ENCODE measurements at regions not wholly inside any gene's neighbourhood (a gene's known extent, or its start where the extent isn't known, plus 50 kb on each side); places are given as distances from the start of the nearest gene placed in this dataset.
"Not testable (repeated sequence)": the region's sequence is repeated elsewhere in the genome, so short reads cannot be mapped to it uniquely, and the experiment has no call there.

DNA sequence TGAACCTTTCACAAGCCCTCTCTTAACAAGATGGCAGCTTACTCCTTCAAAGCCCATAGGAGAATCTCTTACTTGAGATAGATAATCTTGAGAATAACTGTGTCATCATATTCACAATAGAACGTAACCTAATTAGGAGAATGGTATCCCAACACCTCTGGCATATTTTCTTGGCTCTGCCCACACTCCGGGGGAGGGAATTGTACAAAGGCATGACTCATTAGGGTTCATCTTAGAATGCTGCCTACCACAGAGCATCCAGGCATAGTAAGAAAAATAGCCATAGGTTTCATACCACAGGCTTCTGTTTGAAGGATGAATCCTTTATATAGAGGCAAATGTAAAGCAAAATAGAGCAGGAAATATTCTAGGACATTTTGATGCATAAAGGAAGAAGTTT lies 1100.6 kb upstream of the CITED2 start:
- no peak for DNase-seq (ENCODE audit: low read depth, low spot score)

DNA sequence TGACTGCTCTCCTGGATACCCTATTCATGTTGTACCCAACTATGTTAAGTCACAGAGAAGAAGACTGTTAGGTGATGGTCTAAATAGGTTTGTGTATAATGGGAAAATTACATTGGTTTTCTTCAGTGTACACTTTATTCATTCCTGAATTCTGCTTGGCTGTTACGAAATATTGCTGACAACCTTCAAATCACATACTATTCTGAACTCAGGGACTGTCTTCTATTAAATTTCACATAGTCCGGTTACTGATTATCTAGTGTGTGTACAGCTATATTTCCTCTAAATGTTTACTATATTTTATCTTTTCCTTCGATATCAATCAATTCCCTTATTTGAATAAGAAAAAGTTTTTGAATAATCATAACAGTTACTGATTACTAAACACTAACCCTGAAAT lies 1090.3 kb upstream of the CITED2 start:
- no peak for DNase-seq (ENCODE audit: low read depth, low spot score)

DNA sequence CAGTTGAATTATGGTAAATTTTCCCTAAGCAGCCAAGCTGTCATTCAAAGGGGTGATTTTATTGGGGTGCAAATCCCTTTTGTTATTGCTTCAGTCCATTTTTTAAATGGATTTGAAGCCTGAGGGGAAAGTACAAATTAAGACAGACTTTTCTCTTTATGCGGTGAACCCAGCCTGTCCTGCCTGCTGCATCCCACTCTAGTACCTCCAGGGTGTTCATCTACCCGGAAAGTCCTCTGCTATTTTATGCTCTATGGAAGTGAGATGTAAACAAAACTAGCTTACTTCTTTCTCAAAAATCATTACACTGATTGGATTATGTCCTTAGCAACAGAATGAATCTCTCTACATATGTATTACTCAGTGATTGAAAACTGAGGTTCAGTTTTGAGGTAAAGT lies 1088.9 kb upstream of the CITED2 start:
- no peak for DNase-seq (ENCODE audit: low read depth, low spot score)

DNA sequence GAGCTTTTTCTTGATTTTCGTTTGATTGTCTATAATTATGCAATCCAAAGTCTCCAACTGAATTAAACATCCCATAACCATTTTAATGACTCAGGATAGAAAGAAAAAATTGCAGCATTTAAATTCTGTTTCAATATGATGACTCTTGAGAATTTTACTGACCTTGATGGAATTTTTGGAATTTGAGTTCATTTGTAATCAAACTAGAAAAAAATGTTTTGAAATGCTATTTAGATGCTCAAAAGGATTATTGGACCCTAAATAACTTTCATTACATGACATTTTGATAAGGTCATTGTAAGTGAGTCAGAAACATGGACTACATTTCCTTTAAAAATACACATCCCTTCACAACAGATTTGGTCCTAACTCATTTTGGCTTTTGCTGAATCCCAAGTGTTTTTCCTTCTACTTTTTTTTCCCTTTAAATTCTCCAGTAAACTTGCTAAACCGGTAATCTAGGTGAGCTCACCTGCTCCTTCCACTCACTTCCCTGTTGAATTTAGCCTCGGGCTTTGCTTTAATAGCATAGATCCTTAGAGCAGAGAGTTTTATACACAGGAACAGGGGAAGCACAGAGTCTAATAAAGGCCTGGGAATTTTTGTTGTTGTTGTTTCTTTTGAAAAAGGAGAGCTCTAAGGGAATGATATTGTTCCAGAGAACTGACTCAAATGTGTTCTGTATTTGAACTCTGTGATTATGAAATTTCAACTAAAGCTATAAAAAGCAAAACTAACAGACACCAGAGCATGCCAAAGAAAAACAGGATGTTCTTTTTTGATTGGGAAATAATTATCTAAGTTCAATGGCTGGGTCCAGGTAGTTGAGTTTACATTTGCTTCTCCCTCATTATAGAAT lies 1088.2 kb upstream of the CITED2 start:
- DNase-seq (ENCODE audit: low read depth, low spot score): peak; percentile 29

DNA sequence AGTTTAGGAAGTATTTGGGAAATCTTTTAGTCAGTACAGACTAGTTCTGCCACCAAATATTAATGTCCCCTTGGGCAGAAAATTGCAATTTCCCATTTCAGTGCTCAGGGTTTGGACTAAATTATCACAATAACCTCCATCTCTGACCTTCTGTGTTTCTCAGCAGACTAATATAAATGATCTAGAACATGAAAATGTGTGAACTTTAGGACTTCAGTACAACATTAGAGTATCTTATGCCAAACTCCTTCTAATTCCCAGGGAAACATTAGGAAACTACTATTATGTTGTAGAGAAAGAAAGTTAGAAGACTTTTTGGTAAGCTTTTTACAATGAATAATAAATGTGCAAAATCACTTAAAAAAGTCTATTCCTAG lies 1087.6 kb upstream of the CITED2 start:
- no peak for DNase-seq (ENCODE audit: low read depth, low spot score)

DNA sequence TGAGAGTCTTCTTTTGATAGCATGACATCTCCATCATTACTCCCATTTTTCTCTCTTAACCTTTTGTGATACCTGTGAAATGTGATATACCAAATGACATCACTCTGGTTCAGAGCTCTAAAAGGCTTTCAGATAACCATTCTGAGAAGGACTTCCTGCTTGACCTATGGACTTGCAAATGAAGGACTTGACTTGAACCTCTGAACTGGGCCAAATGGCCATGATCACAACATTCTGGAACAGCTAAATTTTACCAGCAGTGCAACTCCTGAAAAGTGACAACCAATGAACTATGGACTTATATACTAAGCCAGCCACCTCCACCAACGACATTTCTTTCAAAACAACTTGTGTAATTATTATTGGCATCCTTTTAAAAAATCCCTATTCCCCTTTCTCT lies 1085.8 kb upstream of the CITED2 start:
- DNase-seq (ENCODE audit: low read depth, low spot score): no peak

DNA sequence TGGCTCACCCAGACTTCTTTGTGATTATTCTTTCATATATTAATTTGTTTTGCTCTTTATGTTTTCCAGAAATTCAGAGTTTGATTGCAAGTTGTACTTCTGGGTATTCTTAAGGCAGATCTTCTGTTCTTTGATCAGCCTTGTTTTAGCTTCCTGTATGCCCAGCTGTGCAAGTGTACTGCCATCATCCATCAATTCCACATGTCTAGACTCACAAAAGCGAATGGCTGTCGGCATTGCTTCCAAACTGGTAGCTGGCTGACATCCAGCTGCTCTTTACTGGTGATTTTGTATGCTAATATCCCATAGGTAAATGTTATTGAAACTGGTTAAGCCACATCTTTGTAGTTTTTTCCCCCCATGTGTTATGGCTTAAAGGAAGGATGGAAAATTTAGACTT lies 1084.8 kb upstream of the CITED2 start:
- DNase-seq (ENCODE audit: low read depth, low spot score): no peak

DNA sequence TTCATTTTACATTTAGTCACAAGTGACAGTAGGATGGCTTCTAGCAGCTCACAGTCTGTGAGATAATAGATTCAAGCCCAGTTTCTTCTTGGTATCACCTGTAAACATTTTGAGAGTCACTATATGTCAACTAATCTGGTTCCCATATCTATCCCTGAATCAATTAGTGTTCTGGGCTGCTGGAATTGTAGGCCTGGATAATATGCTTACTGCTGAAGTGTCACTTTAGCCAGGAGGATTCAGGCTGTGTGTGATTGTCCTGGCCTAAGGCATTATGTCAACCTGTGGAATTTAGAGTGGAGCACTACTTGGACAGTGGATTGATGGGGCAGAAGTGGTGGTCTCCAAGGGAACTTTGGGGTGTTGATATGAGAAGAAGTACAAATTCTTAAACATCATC lies 1071.8 kb upstream of the CITED2 start:
- DNase-seq (ENCODE audit: low read depth, low spot score): no peak

DNA sequence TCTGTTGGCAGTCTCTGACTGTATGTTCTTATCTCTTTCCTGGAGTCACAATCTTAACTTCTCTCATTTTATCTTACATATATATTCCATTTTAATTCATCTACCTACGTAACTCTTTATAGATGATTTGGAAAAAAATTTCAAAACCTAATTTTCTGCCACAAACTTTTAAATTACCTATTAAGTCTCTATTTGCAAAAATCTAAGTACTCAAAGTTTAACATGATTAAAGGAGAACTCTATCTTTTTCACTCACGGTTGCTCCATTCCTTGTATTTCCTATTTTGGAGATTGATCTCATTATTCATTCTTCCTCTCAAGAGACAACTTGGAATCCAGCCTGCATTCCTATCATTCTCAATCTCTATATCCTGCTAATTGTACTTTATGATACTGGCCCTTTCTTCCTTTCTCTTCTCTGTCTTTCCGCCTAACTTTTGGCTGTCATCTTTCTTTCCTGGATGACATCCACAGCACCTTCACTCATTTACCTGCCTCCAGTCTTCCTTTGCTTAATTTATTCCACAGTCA lies 1071.1 kb upstream of the CITED2 start:
- no peak for DNase-seq (ENCODE audit: low read depth, low spot score)

DNA sequence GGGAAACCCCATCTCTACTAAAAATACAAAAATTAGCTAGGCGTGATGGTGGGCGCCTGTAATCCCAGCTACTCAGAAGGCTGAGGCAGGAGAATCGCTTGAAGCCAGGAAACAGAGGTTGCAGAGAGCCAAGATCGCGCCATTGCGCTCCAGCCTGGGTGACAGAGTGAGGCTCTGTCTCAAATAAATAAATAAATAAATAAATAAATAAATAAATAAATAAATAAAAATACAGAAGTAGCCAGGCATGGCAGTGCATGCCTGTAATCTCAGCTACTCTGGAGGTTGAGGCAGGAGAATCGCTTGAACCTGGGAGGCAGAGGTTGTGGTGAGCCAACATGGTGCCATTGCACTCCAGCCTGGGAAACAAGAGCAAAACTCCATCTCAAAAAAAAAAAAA lies 1068.7 kb upstream of the CITED2 start:
- not testable (repeated sequence) for DNase-seq (ENCODE audit: low read depth, low spot score)

DNA sequence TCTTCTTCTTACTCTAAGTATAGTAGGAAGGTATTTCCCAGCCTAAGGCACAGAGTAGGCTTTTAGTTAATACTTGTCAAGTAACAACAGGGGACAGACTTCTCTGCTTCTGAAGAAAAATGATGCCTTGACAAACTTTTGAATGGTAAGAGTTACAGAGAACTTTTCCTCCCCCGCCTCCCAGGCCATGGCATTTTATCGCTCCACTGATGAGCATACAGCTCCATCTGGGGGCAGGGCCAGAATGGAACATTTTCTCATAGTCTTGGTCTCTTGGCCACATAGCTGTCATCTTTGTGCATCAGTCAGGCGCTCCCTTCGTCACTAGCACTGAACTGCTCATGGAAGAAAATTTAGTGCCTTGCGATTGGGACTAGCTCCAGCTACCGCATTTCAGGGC lies 1066.8 kb upstream of the CITED2 start:
- no peak for DNase-seq (ENCODE audit: low read depth, low spot score)

DNA sequence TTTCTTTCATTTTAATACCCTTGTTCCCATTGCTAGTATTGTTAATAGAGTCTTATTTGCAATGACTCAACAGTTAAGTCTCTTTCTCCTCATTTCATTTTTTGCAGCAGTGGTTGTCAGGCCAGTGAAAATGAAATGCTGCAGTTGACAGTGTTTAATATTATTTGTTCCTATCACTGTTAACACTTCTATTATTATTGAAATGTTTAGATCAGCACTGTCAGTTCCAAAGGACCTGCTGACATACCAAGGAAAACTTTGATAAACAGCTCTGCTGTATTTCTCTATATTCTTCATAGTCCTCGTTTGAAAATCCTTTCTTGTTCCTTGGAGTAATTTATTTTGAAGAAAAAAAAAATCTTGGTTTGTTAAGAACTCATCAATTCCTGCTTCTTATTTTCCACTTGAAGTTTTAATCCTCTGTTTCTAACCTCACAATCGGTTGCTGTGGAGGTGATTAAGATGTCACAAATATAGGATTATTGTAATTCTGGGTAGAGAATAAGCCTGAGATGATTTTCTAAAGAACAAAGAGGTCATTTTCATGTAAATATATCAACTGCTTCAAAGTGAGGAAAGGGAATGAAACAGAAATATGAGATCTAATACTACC lies 1065.9 kb upstream of the CITED2 start:
- no peak for DNase-seq (ENCODE audit: low read depth, low spot score)

DNA sequence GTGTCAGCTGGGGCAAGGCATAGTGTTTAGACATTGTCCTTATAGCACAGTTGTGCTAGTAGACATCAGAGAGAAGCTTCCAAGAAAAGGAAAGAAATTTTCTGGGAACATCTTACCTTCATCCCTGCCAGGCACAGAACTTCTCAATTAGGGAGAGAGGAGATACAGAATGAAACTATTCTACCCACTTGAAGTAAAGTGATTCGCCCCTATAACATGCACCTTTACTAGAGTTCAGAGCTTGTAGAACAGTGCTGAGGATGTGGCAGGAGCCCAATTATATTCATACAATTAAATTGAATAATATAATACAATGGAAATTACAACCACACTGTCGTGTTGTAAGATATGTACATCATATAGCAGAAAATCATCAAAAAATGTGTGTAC lies 1063.9 kb upstream of the CITED2 start:
- no peak for DNase-seq (ENCODE audit: low read depth, low spot score)

DNA sequence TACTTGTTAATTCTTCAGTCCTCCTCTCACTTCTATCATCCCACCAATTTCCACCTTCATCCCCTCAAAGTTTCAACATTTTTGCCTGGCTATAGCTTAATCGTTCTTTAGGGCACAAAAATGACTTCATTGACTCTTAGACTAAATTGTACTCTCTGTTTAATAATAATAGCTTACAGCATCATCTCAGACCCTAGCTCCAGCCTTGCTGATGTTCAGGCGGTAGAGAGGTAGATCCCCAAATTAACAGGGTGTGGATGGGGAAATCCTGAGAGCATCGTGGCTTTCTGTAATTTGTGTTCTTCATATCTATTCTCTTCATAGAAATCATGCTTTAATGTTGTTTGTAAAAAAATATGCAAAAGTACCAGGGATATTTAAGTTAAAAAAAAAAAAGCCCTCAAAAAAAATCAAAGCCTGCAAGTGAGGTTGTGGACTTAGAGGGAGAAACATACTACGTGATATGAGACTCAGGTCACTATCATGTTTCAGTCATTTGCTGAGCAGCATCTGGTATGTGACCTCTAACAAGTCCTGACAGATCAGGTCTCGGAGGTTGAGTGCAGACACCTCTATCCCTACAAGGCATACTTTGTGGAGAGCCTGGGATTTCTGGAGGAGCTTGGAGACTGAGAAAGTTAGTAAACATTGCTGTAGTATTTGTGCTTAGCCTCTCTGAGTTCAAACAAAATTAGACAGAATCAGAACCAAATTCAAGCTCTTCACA lies 1063.3 kb upstream of the CITED2 start:
- no peak for DNase-seq (ENCODE audit: low read depth, low spot score)

DNA sequence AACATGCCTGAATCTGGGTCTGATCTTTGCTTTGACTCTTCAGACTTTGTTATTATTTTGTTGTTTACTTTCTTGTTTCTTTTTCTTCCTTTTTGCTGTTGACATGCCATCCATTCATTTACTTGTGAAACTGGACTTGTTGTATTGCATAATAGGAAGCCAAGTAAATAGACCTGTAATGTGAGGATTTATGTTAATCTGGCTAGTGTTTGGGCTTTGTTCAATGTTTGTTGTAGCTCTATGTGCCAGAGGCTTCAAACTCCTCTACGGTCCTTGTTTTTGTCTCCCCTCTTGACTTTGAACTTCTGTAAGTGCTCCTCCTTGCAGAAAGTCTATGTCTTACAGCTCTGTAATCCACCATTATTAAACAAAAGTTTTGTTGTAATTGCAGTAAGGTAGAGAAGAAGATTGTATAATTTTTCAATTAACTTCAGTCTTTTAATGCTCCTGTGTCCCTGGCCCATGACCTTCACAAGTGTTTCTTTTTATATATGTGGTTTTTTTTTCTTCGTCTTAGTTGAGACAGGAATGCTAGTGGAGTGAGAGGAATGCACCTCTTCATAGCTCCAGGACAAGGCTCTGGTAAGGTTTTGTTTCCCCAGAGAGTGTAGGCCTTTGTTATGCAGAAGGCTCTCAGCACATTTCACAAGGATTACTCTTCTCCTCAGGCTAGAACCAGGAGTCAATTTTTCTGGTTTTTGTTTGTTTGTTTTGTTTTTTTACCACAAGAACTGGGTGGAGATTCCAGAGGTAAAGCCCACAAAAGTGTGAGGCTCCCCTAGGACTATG lies 1061.8 kb upstream of the CITED2 start:
- DNase-seq (ENCODE audit: low read depth, low spot score): no peak

DNA sequence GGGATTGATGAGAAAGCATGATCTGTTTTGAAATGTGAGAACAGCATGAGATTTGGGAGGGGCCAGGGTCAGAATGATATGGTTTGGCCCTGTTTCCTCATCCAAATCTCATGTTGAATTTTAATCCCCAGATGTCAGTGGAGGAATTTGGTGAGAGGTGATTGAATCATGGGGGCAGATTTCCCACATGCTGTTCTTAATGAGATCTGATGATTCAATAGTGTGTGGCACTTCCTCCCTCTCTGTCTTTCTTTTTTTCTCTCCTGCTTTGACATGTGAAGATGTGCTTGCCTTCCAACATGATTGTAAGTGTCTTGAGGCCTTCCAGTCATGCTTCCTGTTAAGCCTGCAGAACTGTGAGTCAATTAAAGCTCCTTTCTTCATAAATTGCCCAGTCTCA lies 1060.3 kb upstream of the CITED2 start:
- no peak for DNase-seq (ENCODE audit: low read depth, low spot score)

DNA sequence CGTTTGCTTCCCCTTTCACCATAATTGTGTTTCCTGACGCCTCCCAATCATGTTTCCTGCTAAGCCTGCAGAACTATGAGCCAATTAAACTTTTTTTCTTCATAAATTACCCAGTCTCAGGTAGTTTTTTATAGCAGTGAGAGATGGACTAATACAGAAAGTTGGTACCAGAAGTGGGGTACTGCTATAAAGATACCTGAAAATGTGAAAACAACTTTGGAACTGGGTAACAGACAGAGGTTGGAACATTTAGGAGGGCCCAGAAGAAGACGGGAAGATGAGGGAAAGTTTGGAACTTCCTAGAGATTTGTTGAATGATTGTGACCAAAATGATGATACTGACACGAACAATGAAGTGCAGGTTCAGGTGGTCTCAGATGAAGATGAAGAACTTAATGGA lies 1058.6 kb upstream of the CITED2 start:
- no peak for DNase-seq (ENCODE audit: low read depth, low spot score)

DNA sequence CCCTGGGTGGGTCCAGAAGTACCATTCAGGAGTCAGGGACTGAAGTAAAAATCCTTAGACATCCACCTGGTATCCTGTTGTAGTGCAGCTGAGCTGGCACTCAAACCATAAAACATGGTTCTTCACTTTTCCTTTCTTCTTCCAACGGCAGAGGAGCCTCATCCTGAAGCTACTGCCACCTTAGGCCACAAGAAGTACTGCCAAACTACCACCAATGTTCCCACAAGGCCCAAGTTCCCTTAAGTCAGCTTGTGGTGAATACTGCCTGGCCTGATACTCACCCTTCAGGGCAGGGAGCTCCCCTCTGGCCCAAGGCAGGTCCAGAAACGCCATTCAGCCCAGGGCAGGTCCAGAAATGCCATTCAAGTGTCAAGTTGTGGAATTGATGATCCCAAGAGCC lies 1053.4 kb upstream of the CITED2 start:
- no peak for DNase-seq (ENCODE audit: low read depth, low spot score)

DNA sequence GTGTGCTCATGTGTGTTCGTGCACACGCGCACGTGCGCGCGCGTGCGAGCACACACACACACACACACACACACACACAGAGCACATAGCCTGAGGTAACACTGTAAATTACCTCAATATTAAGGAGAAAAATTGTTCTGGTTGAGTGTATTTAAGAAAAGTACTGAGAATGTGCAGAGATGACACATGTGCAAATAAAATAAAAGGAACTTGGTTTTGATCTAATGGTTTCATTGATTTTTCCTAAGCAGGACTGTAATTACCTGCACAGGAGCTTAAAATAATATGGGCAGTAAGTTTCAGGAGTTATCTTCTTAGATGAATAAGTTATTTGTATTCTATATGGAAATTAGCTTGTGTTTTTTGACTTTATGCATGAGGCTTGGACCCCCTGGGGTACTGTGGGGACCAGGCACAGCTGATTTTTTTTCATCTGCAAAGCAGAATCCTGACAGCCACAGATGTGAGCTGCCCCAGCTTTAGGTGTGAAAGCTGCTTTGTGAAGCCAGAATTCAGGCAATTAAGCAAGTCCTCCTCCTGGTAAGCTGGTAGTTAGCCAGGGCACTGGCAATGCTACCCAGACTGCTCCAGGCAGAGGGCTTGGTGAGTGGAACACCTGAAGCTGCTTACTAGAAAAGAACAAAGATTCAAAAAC lies 1040.6 kb upstream of the CITED2 start:
- no peak for DNase-seq (ENCODE audit: low read depth, low spot score)

DNA sequence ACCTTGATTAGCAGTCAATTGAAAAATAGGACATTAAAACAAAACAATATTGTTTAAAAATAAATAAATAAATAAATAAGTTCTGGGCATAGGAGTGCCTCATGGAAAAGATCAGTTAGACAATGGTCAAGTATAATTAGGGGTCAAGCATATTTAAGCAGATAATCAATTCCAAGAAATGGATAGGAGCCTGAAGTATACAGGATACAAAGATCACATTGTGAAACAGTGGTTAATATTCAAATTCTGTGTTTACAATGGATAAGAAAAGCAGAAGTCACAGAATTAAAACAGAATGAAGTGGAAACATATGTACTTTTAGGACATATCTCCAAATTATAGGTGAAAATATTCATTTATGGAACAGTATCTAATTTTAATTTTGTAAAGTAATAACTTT lies 1028.6 kb upstream of the CITED2 start:
- DNase-seq (ENCODE audit: low read depth, low spot score): no peak

DNA sequence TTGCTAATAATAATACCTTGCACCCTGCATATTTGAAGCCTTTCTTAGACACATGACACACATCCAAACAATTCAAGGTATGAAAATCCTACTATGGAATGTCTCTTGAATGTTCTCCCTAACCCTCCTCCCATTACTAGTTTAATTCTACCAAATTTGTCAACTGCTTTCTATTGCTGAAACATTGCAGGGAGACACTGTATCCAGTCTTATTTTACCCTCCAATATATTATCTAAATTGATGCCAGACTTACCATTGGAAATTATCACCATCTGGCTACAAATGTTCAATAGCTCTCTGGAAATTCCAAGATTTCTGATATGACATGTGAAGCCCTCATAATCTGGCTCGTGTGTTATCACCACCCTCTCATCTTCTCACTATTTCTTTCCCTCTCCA lies 1027.3 kb upstream of the CITED2 start:
- no peak for DNase-seq (ENCODE audit: low read depth, low spot score)

Data from smooth muscle cell of the brain vasculature (primary cell).